HG03139 (cell line): ENCODE measurements at regions not wholly inside any gene's neighbourhood (a gene's known extent, or its start where the extent isn't known, plus 50 kb on each side); places are given as distances from the start of the nearest gene placed in this dataset.

ENCODE experiments used
- ATAC-seq: cut with Tn5 transposase; IDR thresholded peaks from one replicate; pipeline ENCODE4 v1.9.1; 2021; ENCODE audit not compliant: unreplicated experiment

GRCh38 chr10:61108915-61109314 lies 164.9 kb upstream of the RHOBTB1 start:
- ATAC-seq, result no peak

GRCh38 chr10:61100887-61101286 lies 156.9 kb upstream of the RHOBTB1 start:
- no peak for ATAC-seq

DNA sequence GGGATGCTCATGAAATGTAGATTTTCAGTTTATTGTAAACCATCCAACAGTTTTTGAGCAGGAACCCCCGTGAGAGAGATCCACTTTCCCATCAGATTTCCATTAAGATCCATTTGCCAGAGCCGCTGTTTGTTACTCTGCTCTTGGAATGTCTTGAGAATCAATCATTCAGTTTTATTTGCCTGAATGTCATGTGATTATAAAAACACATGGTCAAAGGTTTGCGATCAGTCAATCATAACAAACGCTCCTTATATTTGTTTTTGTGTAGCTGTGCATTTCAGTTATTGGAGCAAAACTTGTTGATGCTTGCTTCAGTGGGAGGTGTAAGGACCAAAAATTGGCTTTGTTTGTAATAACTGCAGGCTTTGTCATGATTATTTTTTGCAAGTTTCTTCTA lies 155.8 kb upstream of the RHOBTB1 start:
- ATAC-seq, result no peak

- ATAC-seq, result no peak
These were observed 155.0 kb upstream of the RHOBTB1 start for GRCh38 chr10:61098966-61099365.

GRCh38 chr10:61097026-61097425 lies 153.0 kb upstream of the RHOBTB1 start:
- ATAC-seq, result no peak

GRCh38 chr10:61096056-61096455 lies 152.1 kb upstream of the RHOBTB1 start:
- ATAC-seq, result no peak

DNA sequence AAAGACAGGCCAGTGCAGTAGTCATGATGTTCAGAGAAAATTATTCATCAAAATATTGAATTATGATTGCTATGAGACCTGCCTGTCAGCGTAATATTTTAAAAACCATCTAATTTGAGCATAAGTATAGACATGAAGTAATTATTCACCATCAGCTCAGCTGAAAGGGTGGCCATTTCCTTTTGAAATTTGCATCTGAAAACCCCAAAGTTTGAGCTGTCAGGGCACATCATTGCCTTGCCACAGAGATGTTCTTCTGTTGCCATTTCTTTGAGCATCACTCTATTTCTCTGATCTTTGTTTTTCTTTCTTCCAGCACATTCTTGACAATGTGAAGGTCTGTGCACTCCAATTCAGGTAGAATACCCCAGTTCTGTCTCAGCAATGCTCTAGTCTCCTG lies 147.5 kb upstream of the RHOBTB1 start:
- ATAC-seq, result no peak

DNA sequence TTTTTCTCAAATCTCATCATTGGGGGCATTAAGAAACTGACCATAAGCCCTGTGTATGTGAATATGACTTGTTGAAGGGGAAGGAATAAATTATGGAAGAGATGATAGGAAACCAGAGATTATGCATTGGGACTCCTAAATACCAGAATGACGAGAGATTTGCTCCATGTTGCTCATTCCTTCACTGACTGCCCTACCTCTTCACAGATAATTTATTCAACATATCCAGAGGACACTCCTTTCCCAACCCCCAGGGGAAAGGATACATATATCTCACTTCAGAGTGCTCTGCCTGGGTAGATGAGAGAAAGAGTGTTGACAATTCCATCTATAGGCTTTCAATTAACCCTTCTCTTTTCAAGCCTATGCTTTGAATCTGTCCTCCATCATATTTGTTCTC lies 145.3 kb upstream of the RHOBTB1 start:
- no peak for ATAC-seq

GRCh38 chr10:61084493-61084892 lies 140.5 kb upstream of the RHOBTB1 start:
- no peak for ATAC-seq

DNA sequence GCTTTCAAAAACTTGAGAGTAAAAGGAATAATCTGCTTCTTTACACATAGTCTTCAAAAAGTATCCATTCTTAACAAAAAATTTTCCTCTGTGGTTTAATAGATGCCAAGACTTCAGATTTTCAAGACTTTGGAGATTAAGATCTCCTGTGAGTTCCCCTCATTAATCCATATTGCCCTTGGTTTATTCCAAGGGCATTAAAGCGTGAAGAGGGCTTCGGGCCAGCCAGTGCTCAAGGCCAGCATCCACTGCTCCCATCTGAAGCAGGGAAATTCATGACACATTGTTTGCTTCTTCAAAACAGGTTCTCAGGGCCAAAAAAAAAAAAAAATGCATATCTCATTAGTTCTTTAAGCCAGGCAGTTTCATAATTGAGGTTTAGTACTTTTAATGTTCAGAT lies 137.3 kb upstream of the RHOBTB1 start:
- no peak for ATAC-seq

DNA sequence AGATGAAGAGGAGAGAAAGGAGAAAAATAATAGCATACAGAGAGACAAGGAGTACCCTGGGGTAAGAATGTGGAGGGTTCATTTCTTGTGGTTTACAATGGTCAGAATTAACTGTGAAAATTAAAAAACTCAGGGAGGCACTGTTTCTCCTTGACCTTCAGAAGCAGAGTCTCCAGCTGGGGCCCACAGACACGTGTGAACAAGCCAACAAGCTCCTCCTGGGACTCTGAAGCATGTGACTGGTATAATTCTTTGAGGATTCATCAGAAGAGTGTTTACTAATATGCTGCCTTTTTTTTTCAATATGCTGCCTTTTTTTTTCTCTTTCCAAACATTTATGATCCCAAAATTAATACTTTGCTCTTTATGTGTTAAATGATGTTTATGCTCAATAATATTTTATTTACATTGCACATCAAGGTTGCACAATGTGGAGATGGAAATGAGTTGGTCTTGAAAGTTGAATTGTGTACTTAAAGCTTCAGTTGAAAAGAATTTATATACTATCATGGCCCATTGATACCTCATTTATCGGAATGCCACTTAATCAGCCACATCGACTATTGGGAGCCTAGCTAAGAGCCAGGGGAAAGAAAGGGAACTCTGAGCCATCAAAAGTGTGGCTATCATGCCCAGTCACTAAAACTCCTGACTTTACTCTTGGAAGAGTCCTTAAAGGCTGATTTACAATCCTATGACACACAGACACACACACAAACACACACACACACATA lies 134.7 kb upstream of the RHOBTB1 start:
- no peak for ATAC-seq

DNA sequence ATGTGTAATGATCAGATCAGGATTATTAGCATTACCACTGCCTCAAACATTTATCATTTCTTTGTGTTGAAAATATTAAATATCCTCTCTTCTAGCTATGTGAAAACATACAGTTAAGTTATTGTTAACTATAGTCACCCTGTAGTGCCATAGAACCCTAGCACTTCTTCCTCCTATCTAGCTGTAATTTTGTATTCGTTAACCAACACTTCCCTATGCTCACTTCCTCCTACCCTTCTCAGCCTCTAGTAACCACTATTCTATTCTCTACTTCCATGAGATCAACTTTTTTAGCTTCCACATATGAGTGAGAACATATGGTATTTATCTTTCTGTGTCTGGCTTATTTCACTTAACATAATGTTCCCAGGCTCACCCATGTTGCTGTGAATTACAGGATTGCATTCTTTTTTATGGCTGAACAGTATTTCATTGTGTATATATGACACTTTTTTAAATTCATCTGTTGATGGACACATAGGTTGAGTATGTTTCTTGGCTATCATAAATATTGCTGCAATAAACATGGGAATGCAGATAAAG lies 132.7 kb upstream of the RHOBTB1 start:
- ATAC-seq, result no peak

- ATAC-seq, result no peak
These were observed 129.4 kb upstream of the RHOBTB1 start for GRCh38 chr10:61073391-61073790.

GRCh38 chr10:61071580-61071979 lies 127.6 kb upstream of the RHOBTB1 start:
- no peak for ATAC-seq

DNA sequence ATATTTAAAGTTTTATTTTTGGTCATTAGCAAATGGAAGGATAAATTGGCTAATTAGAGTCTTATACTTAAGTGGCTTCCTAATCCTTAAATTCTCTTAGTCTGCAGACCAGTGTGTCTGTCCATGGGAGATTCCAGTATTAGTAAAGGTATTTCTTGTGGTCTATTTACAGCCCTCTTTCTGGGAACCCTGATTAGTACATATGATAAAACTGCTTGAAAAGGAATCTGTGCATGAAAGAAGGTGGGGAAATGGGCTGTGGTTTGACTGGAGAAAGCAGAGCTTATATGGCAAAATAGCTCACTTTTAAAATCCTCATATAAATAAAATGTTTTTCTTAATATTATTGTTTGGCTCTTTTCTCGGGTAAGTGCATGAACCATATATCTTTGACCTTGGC lies 124.5 kb upstream of the RHOBTB1 start:
- ATAC-seq, result no peak

- ATAC-seq, result no peak
These were observed 123.8 kb upstream of the RHOBTB1 start for GRCh38 chr10:61067671-61068336.

DNA sequence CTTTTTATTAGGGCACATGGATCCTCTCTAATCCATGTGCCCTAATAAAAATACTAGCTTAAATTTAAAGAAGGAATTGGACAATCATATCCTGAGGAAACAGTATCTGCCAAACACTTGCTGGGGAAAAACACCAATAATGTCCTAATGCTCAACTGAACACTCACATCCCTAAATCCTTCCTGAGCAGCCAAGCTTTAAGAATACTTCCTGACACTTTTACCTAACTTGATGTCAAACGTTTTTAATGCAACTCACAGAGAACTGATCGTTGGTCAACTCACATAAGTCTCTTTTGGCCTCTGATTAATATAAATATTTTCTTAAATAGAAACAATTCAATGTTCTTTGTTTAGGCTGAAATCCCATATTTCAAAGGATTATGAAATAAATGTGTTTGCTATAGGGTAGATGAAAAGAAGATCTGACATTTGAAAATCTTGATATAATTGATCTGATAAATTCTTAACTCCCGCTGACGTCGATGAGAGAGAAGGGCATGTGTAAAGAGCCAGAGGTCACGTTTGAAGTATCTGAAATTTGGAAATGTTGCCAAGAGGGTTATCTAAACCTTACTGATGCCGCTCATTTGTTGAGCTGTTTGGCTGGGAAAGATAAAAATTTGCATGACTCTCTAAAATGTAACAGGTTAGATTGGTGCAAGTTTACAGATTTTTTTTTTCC lies 122.8 kb upstream of the RHOBTB1 start:
- no peak for ATAC-seq

GRCh38 chr10:61065051-61065450 lies 121.1 kb upstream of the RHOBTB1 start:
- no peak for ATAC-seq

- ATAC-seq, result no peak
These were observed 120.4 kb upstream of the RHOBTB1 start for GRCh38 chr10:61064356-61064755.

GRCh38 chr10:61063901-61064300 lies 119.9 kb upstream of the RHOBTB1 start:
- ATAC-seq, result no peak

GRCh38 chr10:61063034-61063433 lies 119.0 kb upstream of the RHOBTB1 start:
- no peak for ATAC-seq

DNA sequence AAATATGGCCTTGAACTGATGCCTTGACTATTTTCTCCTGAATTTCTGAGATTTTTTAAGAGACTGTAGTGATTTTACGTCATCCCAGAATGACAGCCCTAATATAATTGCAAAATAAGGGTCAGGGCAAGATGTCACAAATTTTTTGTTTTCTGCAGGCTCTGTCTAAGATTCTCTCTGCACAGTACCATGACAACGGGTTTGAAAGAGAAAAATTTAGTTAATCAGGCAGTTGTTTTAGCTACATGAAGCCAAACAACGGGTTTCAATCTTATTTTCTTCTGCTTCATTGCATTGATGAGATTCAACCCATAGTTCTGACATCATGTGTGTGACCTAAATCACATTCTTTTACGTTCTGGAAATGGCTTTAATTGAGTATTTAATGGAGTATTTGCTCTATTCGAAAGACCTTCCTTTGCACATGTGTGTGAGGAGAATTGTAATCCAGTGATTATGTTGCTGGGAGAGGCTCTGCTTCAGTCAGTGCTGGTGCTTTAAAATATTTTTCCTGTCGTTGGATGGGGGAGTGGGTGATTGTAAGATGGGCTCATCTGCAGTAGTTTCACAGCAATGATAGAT lies 118.0 kb upstream of the RHOBTB1 start:
- no peak for ATAC-seq
